Skeletal muscle tissue (tissue), 3 donors: ENCODE measurements at regions not wholly inside any gene's neighbourhood (a gene's known extent, or its start where the extent isn't known, plus 50 kb on each side); places are given as distances from the start of the nearest gene placed in this dataset.

Source experiments
- H3K27ac ChIP-seq: one replicate; pipeline ENCODE4 v1.7.0; 2013; ENCODE audit warnings: mild to moderate bottlenecking, low read depth, low read length, inconsistent platforms
- H3K27me3 ChIP-seq, 3 donors: one replicate each; pipeline ENCODE4 v1.7.0; 2013; ENCODE audit warnings: low read length in 3 of 3; ENCODE audit not compliant: control insufficient read depth in 3 of 3, insufficient read depth in 3 of 3
- H3K36me3 ChIP-seq, 3 donors: one replicate each; pipeline ENCODE4 v1.7.0; 2013; ENCODE audit warnings: low read length in 3 of 3; ENCODE audit not compliant: control insufficient read depth in 3 of 3, insufficient read depth in 3 of 3
- H3K4me1 ChIP-seq, 3 donors: one replicate each; pipeline ENCODE4 v1.7.0; 2013; ENCODE audit warnings: low read length in 3 of 3, mild to moderate bottlenecking in 3 of 3; ENCODE audit not compliant: control insufficient read depth in 3 of 3, insufficient read depth in 3 of 3
- H3K4me3 ChIP-seq, 3 donors: one replicate each; pipeline ENCODE4 v1.7.0; 2013; ENCODE audit warnings: low read length in 3 of 3
- H3K9ac ChIP-seq, 3 donors: one replicate each; pipeline ENCODE4 v1.7.0; 2013; ENCODE audit warnings: low read length in 3 of 3, mild to moderate bottlenecking in 3 of 3, moderate library complexity in 2 of 3, low read depth in 1 of 3
- H3K9me3 ChIP-seq, 3 donors: one replicate each; pipeline ENCODE4 v1.7.0; 2013; ENCODE audit warnings: low read length in 3 of 3; ENCODE audit not compliant: control insufficient read depth in 3 of 3
- donor health status: Osteomylitis.

DNA sequence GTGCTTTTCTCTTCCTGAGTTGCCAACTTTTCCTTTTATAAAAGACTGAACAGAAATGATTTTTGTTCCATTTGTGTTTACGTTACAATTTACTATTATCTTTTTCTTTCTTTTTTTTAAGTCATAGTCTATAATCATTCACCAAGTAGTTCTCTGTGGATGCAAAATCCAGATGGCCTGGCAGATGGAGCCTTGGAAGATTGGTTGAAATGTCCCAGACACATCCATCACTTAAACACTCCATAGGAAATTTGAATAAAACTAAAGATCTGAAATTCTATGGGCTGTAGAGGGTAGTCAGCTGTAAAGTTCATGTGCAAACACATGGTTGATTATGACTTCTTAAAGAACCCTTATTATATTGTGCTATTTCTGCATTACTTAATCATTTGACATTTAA, 164.8 kb upstream of the DOCK10 start:
- Histone ChIP-seq H3K27me3 (no peaks in the 10 kb centered on the region), H3K9me3 (no peaks in the 10 kb centered on the region), H3K4me1 (no peaks in the 10 kb centered on the region), H3K9ac (no peak overlapping the region), H3K27ac (no peak overlapping the region), H3K36me3 (no peaks in the 10 kb centered on the region), H3K4me3 (no peak overlapping the region)

GRCh38 chr2:225196579-225196978, 154.3 kb upstream of the DOCK10 start:
- no peak overlapping the region for H3K27ac ChIP-seq
- no peak overlapping the region for H3K9ac ChIP-seq
- no peaks in the 10 kb centered on the region for H3K4me1 ChIP-seq
- no peaks in the 10 kb centered on the region for H3K36me3 ChIP-seq
- H3K27me3 ChIP-seq = no peaks in the 10 kb centered on the region
- no peak overlapping the region for H3K4me3 ChIP-seq
- H3K9me3 ChIP-seq = no peaks in the 10 kb centered on the region

GRCh38 chr2:225192869-225193268, 150.6 kb upstream of the DOCK10 start:
- Histone ChIP-seq H3K4me1 (no peaks in the 10 kb centered on the region), H3K27ac (no peak overlapping the region), H3K9ac (no peak overlapping the region), H3K36me3 (no peaks in the 10 kb centered on the region), H3K4me3 (no peak overlapping the region), H3K27me3 (no peaks in the 10 kb centered on the region), H3K9me3 (no peaks in the 10 kb centered on the region)

DNA sequence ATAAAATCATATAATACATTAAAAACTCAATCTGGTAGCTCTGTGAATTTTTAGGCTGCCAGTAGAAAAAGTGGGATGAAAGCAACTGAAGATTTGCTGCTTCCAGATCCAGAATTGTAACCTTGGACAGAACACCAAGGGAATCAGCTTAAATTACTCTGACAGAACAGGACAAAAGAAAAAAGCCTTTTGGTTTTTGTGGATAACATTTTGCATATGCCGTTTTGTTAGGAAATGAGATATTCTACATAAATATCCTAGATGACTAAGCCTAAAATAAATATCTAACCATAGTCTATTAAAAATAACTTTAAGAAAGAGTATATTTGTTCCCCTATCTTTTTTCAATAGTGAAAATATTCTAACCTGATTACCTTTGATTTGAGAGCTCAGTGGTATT, 148.7 kb upstream of the DOCK10 start:
- Histone ChIP-seq H3K27me3 (peaks cover 0 to 2% (median 0%) of the 10 kb centered on the region in 3 donors), H3K9ac (no peak overlapping the region), H3K27ac (no peak overlapping the region), H3K4me1 (no peaks in the 10 kb centered on the region), H3K9me3 (no peaks in the 10 kb centered on the region), H3K4me3 (no peak overlapping the region), H3K36me3 (no peaks in the 10 kb centered on the region)

- no peak overlapping the region for H3K9ac ChIP-seq
- peaks cover 0 to 2% (median 0%) of the 10 kb centered on the region in 3 donors for H3K27me3 ChIP-seq
- no peak overlapping the region for H3K4me3 ChIP-seq
- H3K9me3 ChIP-seq = no peaks in the 10 kb centered on the region
- no peaks in the 10 kb centered on the region for H3K4me1 ChIP-seq
- H3K36me3 ChIP-seq = no peaks in the 10 kb centered on the region
- H3K27ac ChIP-seq = no peak overlapping the region
Measured at GRCh38 chr2:225184948-225185347, 142.7 kb upstream of the DOCK10 start.

GRCh38 chr2:225182126-225182525, 139.9 kb upstream of the DOCK10 start:
- Histone ChIP-seq H3K27me3 (no peaks in the 10 kb centered on the region), H3K4me3 (no peak overlapping the region), H3K9ac (no peak overlapping the region), H3K4me1 (no peaks in the 10 kb centered on the region), H3K36me3 (no peaks in the 10 kb centered on the region), H3K27ac (no peak overlapping the region), H3K9me3 (no peaks in the 10 kb centered on the region)

GRCh38 chr2:225177098-225177497, 134.8 kb upstream of the DOCK10 start:
- no peak overlapping the region for H3K9ac ChIP-seq
- H3K4me3 ChIP-seq = no peak overlapping the region
- no peaks in the 10 kb centered on the region for H3K27me3 ChIP-seq
- H3K36me3 ChIP-seq = no peaks in the 10 kb centered on the region
- H3K4me1 ChIP-seq = no peaks in the 10 kb centered on the region
- H3K27ac ChIP-seq = no peak overlapping the region
- H3K9me3 ChIP-seq = no peaks in the 10 kb centered on the region

DNA sequence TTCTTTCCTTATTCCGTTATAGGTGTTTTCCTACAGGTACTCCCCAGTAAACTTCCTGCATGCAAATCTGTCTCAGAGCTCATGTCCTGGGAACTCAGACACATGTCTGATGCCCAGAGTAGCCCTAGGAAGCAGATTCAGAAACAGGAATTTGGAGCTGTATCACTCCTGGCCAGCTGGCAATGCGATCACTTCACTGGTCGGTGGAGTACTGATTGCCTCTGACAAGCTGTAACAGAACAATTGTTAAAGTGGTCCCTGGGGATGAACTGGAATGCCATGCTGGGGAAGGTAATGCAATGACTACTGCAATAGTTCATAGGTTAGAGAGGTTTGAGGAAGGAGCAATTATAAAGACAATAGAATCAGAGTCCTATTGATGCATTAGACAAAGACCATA, 131.6 kb upstream of the DOCK10 start:
- H3K27ac ChIP-seq = no peak overlapping the region
- H3K9ac ChIP-seq = no peak overlapping the region
- no peaks in the 10 kb centered on the region for H3K4me1 ChIP-seq
- H3K36me3 ChIP-seq = peaks cover 0 to 2% (median 0%) of the 10 kb centered on the region in 3 donors
- H3K4me3 ChIP-seq = no peak overlapping the region
- no peaks in the 10 kb centered on the region for H3K9me3 ChIP-seq
- H3K27me3 ChIP-seq = no peaks in the 10 kb centered on the region

GRCh38 chr2:225171350-225171749, 129.1 kb upstream of the DOCK10 start:
- no peak overlapping the region for H3K27ac ChIP-seq
- no peaks in the 10 kb centered on the region for H3K27me3 ChIP-seq
- H3K9me3 ChIP-seq = no peaks in the 10 kb centered on the region
- no peaks in the 10 kb centered on the region for H3K4me1 ChIP-seq
- H3K4me3 ChIP-seq = no peak overlapping the region
- peaks cover 0 to 2% (median 0%) of the 10 kb centered on the region in 3 donors for H3K36me3 ChIP-seq
- no peak overlapping the region for H3K9ac ChIP-seq

- no peak overlapping the region for H3K4me3 ChIP-seq
- no peak overlapping the region for H3K9ac ChIP-seq
- H3K36me3 ChIP-seq = peaks cover 0 to 2% (median 0%) of the 10 kb centered on the region in 3 donors
- H3K9me3 ChIP-seq = no peaks in the 10 kb centered on the region
- no peak overlapping the region for H3K27ac ChIP-seq
- no peaks in the 10 kb centered on the region for H3K27me3 ChIP-seq
- H3K4me1 ChIP-seq = no peaks in the 10 kb centered on the region
Measured at GRCh38 chr2:225170162-225170561, 127.9 kb upstream of the DOCK10 start.

DNA sequence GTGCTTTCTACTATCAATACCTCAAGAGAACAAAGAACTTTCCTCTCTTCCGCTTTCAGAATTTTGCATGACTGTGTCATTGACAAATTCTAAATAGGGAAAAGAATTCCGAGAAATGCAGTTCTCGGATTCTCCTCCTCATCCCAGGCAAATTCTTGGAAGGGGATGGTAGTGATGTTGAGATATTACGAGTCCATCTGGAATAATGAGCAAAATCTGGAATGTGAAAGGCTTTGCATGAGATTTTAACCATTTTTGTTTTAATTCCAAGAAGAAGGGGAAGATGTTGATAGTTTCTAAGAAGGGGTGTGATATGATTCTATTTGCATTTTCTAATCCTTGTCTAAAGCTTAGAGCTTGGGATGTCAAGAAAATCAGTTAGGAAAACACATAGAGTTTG, 127.1 kb upstream of the DOCK10 start:
- no peak overlapping the region for H3K9ac ChIP-seq
- no peak overlapping the region for H3K4me3 ChIP-seq
- no peak overlapping the region for H3K27ac ChIP-seq

More for the DNA sequence above, 127.1 kb upstream of the DOCK10 start:
- Histone ChIP-seq H3K9me3 (no peaks in the 10 kb centered on the region), H3K27me3 (no peaks in the 10 kb centered on the region), H3K4me1 (no peaks in the 10 kb centered on the region), H3K36me3 (peaks cover 0 to 2% (median 0%) of the 10 kb centered on the region in 3 donors)
